ENCODE measurements at regions not wholly inside any gene's neighbourhood (a gene's known extent, or its start where the extent isn't known, plus 50 kb on each side); places are given as distances from the start of the nearest gene placed in this dataset.

GRCh38 chr20:51335329-51335841, 207.1 kb downstream of the NFATC2 start:
- WGBS, 2 donors, result 53 to 61% methylated on average over 8 of the region's 8 CpGs
- H3K27ac ChIP-seq (ENCODE audit: low read depth in 1 of 2, low read length in 2 of 2), result no peak overlapping the region
- H3K27me3 ChIP-seq (ENCODE audit: control insufficient read depth in 1 of 2, insufficient read depth in 2 of 2, low read length in 1 of 2), result no peaks in the 10 kb centered on the region
- H3K36me3 ChIP-seq (ENCODE audit: control insufficient read depth in 1 of 2, insufficient read depth in 2 of 2, low read length in 1 of 2), result no peaks in the 10 kb centered on the region
- H3K4me3 ChIP-seq (ENCODE audit: low read length in 2 of 2), result no peak overlapping the region
- no peaks in the 10 kb centered on the region for H3K9me3 ChIP-seq (ENCODE audit: control insufficient read depth, low read length)
- DNase-seq (no peak), ATAC-seq (ENCODE audit: low FRiP score) (no peak)
- H3K4me1 ChIP-seq (ENCODE audit: control insufficient read depth in 1 of 2, insufficient read depth in 2 of 2, low read length in 2 of 2), result no peaks in the 10 kb centered on the region
- intact Hi-C loops (cut with DNase I), result no loop called here

DNA sequence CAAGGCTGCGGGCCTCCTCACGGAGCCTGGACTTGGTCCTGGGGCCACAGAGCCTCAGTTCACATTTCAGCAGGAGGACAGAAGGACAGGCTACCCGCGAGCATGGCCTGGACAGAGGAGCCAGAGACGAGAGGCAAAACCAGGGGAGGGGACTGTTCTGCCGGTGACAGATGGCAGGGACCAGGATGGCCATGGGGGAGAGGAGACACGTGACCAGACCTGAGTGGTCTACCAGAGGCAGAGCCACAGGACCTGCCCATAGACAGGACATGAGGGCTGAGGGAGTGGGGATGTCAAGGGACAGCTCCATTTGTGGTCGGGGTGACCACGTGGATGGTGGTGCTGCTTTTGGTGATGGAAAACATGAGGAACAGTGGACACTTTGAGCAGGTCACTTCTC, 207.9 kb downstream of the NFATC2 start:
- intact Hi-C loops (cut with DNase I), result no loop called here
- H3K36me3 ChIP-seq (ENCODE audit: control insufficient read depth in 1 of 2, insufficient read depth in 2 of 2, low read length in 1 of 2), result no peaks in the 10 kb centered on the region
- no peaks in the 10 kb centered on the region for H3K27me3 ChIP-seq (ENCODE audit: control insufficient read depth in 1 of 2, insufficient read depth in 2 of 2, low read length in 1 of 2)
- H3K27ac ChIP-seq (ENCODE audit: low read depth in 1 of 2, low read length in 2 of 2), result no peak overlapping the region
- H3K4me3 ChIP-seq (ENCODE audit: low read length in 2 of 2), result no peak overlapping the region
- ATAC-seq (ENCODE audit: low FRiP score) (no peak), DNase-seq (no peak)
- WGBS, 2 donors, result 87 to 88% methylated on average over 9 of the region's 9 CpGs
- no peaks in the 10 kb centered on the region for H3K9me3 ChIP-seq (ENCODE audit: control insufficient read depth, low read length)
- H3K4me1 ChIP-seq (ENCODE audit: control insufficient read depth in 1 of 2, insufficient read depth in 2 of 2, low read length in 2 of 2), result no peaks in the 10 kb centered on the region

GRCh38 chr20:51333971-51334370, 208.5 kb downstream of the NFATC2 start:
- WGBS, 2 donors, result 92 to 93% methylated on average over 14 of the region's 14 CpGs
- ATAC-seq (ENCODE audit: low FRiP score) (no peak), DNase-seq (no peak)
- no peak overlapping the region for H3K27ac ChIP-seq (ENCODE audit: low read depth in 1 of 2, low read length in 2 of 2)
- no peaks in the 10 kb centered on the region for H3K4me1 ChIP-seq (ENCODE audit: control insufficient read depth in 1 of 2, insufficient read depth in 2 of 2, low read length in 2 of 2)
- H3K36me3 ChIP-seq (ENCODE audit: control insufficient read depth in 1 of 2, insufficient read depth in 2 of 2, low read length in 1 of 2), result no peaks in the 10 kb centered on the region
- no peaks in the 10 kb centered on the region for H3K27me3 ChIP-seq (ENCODE audit: control insufficient read depth in 1 of 2, insufficient read depth in 2 of 2, low read length in 1 of 2)
- intact Hi-C loops (cut with DNase I), result no loop called here
- no peak overlapping the region for H3K4me3 ChIP-seq (ENCODE audit: low read length in 2 of 2)
- H3K9me3 ChIP-seq (ENCODE audit: control insufficient read depth, low read length), result no peaks in the 10 kb centered on the region

- WGBS, 2 donors, result 84 to 86% methylated on average over 3 of the region's 3 CpGs
- no peak overlapping the region for H3K27ac ChIP-seq (ENCODE audit: low read depth in 1 of 2, low read length in 2 of 2)
- intact Hi-C loops (cut with DNase I), result no loop called here
- no peaks in the 10 kb centered on the region for H3K9me3 ChIP-seq (ENCODE audit: control insufficient read depth, low read length)
- H3K4me1 ChIP-seq (ENCODE audit: control insufficient read depth in 1 of 2, insufficient read depth in 2 of 2, low read length in 2 of 2), result no peaks in the 10 kb centered on the region
- DNase-seq (no peak), ATAC-seq (ENCODE audit: low FRiP score) (no peak)
- H3K4me3 ChIP-seq (ENCODE audit: low read length in 2 of 2), result no peak overlapping the region
- no peaks in the 10 kb centered on the region for H3K36me3 ChIP-seq (ENCODE audit: control insufficient read depth in 1 of 2, insufficient read depth in 2 of 2, low read length in 1 of 2)
- no peaks in the 10 kb centered on the region for H3K27me3 ChIP-seq (ENCODE audit: control insufficient read depth in 1 of 2, insufficient read depth in 2 of 2, low read length in 1 of 2)
Measured at GRCh38 chr20:51333446-51333845, 209.1 kb downstream of the NFATC2 start.

DNA sequence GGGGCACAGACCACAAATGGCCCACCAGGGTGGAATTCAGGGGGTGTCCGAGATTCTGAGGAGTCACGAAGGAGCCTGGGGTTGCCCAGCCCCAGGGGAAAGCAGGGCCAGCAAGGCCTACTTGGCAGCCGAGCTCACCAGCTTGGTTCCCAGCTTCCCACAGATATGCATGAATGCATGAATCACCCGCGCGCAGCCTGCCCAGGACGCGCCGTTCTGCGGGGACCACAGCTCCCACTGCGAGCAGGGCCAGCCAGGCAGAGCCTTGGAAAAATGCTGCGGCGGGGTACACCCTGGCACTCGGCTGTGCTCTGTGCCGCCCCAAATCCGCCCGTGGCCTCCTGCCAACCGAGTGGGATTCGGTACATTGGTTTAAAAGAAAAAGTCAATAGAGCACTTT, 211.0 kb downstream of the NFATC2 start:
- Histone ChIP-seq H3K36me3 (ENCODE audit: control insufficient read depth in 1 of 2, insufficient read depth in 2 of 2, low read length in 1 of 2) (no peaks in the 10 kb centered on the region), H3K4me1 (ENCODE audit: control insufficient read depth in 1 of 2, insufficient read depth in 2 of 2, low read length in 2 of 2) (no peaks in the 10 kb centered on the region), H3K27ac (ENCODE audit: low read depth in 1 of 2, low read length in 2 of 2) (no peak overlapping the region), H3K27me3 (ENCODE audit: control insufficient read depth in 1 of 2, insufficient read depth in 2 of 2, low read length in 1 of 2) (no peaks in the 10 kb centered on the region), H3K4me3 (ENCODE audit: low read length in 2 of 2) (no peak overlapping the region), H3K9me3 (ENCODE audit: control insufficient read depth, low read length) (no peaks in the 10 kb centered on the region)
- ATAC-seq (ENCODE audit: low FRiP score) (peak; percentile 57), DNase-seq (no peak)
- intact Hi-C loops (cut with DNase I), result no loop called here
- 81 to 83% methylated on average over 19 of the region's 19 CpGs for WGBS, 2 donors

DNA sequence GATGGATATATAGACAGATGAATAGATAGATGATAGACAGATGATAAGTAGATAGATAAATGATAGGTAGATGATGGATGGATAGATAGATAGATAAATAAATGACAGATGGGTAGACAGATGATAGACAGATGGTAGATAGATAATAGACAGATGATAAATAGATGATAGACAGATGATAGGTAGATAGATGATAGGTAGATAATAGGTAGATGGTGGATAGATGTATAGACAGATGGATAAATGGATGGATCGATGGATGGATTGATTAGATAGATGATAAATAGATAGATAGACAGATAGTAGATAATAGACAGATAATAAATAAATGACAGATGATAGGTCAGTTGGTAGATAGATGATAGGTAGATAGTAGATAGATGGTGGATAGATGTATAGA, 212.7 kb downstream of the NFATC2 start:
- H3K4me3 ChIP-seq (ENCODE audit: low read length in 2 of 2), result no peak overlapping the region
- no peaks in the 10 kb centered on the region for H3K36me3 ChIP-seq (ENCODE audit: control insufficient read depth in 1 of 2, insufficient read depth in 2 of 2, low read length in 1 of 2)
- ATAC-seq (ENCODE audit: low FRiP score) (no peak), DNase-seq (no peak)
- no peaks in the 10 kb centered on the region for H3K4me1 ChIP-seq (ENCODE audit: control insufficient read depth in 1 of 2, insufficient read depth in 2 of 2, low read length in 2 of 2)
- no peak overlapping the region for H3K27ac ChIP-seq (ENCODE audit: low read depth in 1 of 2, low read length in 2 of 2)
- H3K27me3 ChIP-seq (ENCODE audit: control insufficient read depth in 1 of 2, insufficient read depth in 2 of 2, low read length in 1 of 2), result no peaks in the 10 kb centered on the region
- peaks cover 3% of the 10 kb centered on the region for H3K9me3 ChIP-seq (ENCODE audit: control insufficient read depth, low read length)
- WGBS, 2 donors, result 90 to 95% methylated on average over 1 of the region's 1 CpG
- intact Hi-C loops (cut with DNase I), result no loop called here

DNA sequence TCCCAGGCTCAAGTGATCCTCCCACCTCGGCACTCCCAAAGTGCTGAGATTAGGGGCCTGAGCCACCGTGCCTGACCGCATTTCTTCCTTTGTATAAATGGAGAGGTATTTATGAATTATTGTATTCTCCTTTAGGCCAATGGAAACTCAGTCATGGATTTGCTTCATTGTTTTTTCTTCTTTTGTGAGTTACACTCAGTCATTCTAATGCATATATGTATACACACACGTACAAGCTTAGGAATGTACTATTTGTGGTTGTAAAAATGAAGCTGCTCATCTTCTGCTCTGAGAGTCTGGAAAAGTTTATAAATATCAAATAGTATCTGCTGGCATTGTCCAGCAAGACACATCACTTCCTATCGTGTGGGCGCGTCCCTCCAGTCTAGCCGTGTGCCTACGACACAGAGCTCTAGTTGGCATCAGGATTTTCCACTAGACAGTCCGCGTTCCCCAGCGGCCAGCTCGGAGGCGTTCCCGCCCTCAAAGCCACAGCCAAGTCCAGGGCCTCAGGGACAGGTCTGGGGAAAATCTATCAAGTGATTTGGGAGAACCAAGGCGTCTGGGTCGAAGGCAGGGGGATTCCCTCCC, 215.2 kb downstream of the NFATC2 start:
- H3K36me3 ChIP-seq (ENCODE audit: control insufficient read depth in 1 of 2, insufficient read depth in 2 of 2, low read length in 1 of 2), result no peaks in the 10 kb centered on the region
- peaks cover 3% of the 10 kb centered on the region for H3K9me3 ChIP-seq (ENCODE audit: control insufficient read depth, low read length)
- no peaks in the 10 kb centered on the region for H3K27me3 ChIP-seq (ENCODE audit: control insufficient read depth in 1 of 2, insufficient read depth in 2 of 2, low read length in 1 of 2)
- H3K4me1 ChIP-seq (ENCODE audit: control insufficient read depth in 1 of 2, insufficient read depth in 2 of 2, low read length in 2 of 2), result no peaks in the 10 kb centered on the region
- DNase-seq, result peak in 1 of 2 donors; percentile 55
- no peak for ATAC-seq (ENCODE audit: low FRiP score)
- H3K4me3 ChIP-seq (ENCODE audit: low read length in 2 of 2), result no peak overlapping the region
- intact Hi-C loops (cut with DNase I), result no loop called here
- H3K27ac ChIP-seq (ENCODE audit: low read depth in 1 of 2, low read length in 2 of 2), result no peak overlapping the region
- WGBS, 2 donors, result 39 to 43% methylated on average over 17 of the region's 17 CpGs

- no peak overlapping the region for H3K27ac ChIP-seq (ENCODE audit: low read depth in 1 of 2, low read length in 2 of 2)
- DNase-seq (no peak), ATAC-seq (ENCODE audit: low FRiP score) (no peak)
- no peaks in the 10 kb centered on the region for H3K36me3 ChIP-seq (ENCODE audit: control insufficient read depth in 1 of 2, insufficient read depth in 2 of 2, low read length in 1 of 2)
- H3K4me1 ChIP-seq (ENCODE audit: control insufficient read depth in 1 of 2, insufficient read depth in 2 of 2, low read length in 2 of 2), result no peaks in the 10 kb centered on the region
- 70% methylated on average over 4 of the region's 4 CpGs for WGBS, 2 donors
- intact Hi-C loops (cut with DNase I), result no loop called here
- peaks cover 3% of the 10 kb centered on the region for H3K9me3 ChIP-seq (ENCODE audit: control insufficient read depth, low read length)
- no peaks in the 10 kb centered on the region for H3K27me3 ChIP-seq (ENCODE audit: control insufficient read depth in 1 of 2, insufficient read depth in 2 of 2, low read length in 1 of 2)
- no peak overlapping the region for H3K4me3 ChIP-seq (ENCODE audit: low read length in 2 of 2)
Measured at GRCh38 chr20:51326201-51326819, 216.2 kb downstream of the NFATC2 start.

DNA sequence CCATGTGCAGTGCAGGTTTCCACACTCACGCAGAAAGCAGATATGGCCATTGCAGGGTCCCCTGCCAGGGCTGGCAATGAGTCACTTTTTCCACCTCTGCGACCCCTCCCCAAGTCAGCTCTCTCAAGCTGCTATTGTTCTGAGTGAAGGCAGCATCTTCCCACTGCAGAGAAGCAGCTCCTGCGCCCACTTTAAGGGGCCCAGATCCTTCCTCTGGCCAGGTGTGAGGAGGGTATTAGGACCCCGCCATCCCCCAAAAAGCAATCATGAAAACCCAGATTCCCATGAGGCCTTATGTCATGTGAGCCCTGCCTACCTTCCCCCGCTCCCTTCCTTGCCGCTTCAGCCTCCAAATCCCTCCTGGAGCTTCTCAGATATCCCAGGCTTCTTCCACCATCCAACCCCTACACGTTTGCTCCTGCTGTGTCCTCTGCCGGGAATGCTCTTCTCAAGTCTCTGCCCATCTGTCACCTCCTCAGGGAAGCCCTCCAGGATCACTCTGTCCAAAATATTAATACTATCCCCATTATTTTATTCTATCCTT, 220.3 kb downstream of the NFATC2 start:
- H3K36me3 ChIP-seq (ENCODE audit: control insufficient read depth in 1 of 2, insufficient read depth in 2 of 2, low read length in 1 of 2), result no peaks in the 10 kb centered on the region
- H3K4me3 ChIP-seq (ENCODE audit: low read length in 2 of 2), result no peak overlapping the region
- no peaks in the 10 kb centered on the region for H3K27me3 ChIP-seq (ENCODE audit: control insufficient read depth in 1 of 2, insufficient read depth in 2 of 2, low read length in 1 of 2)
- DNase-seq (no peak), ATAC-seq (ENCODE audit: low FRiP score) (no peak)
- no peaks in the 10 kb centered on the region for H3K4me1 ChIP-seq (ENCODE audit: control insufficient read depth in 1 of 2, insufficient read depth in 2 of 2, low read length in 2 of 2)
- no peak overlapping the region for H3K27ac ChIP-seq (ENCODE audit: low read depth in 1 of 2, low read length in 2 of 2)
- intact Hi-C loops (cut with DNase I), result no loop called here
- H3K9me3 ChIP-seq (ENCODE audit: control insufficient read depth, low read length), result peaks cover 3% of the 10 kb centered on the region
- 66 to 76% methylated on average over 8 of the region's 8 CpGs for WGBS, 2 donors

All from aorta (tissue), 5 donors.